ENCODE measurements at regions not wholly inside any gene's neighbourhood (a gene's known extent, or its start where the extent isn't known, plus 50 kb on each side); places are given as distances from the start of the nearest gene placed in this dataset.

- Histone ChIP-seq H3K4me2 (ENCODE audit: control insufficient read depth, extremely low read depth, insufficient read depth, low read depth, low read length) (no peak overlapping the region), H3K27me3 (ENCODE audit: control insufficient read depth, extremely low read depth, insufficient read depth, low read length) (no peaks in the 10 kb centered on the region), H3K27ac (ENCODE audit: control insufficient read depth, insufficient read depth, low read length) (no peak overlapping the region), H4K20me1 (ENCODE audit: control insufficient read depth, extremely low read depth, insufficient read depth, low read length) (no peaks in the 10 kb centered on the region), H3K9ac (ENCODE audit: control insufficient read depth, extremely low read depth, insufficient read depth, low read length) (no peak overlapping the region), H3K36me3 (ENCODE audit: control insufficient read depth in 2 of 2, extremely low read depth in 1 of 2, insufficient read depth in 2 of 2, low read length in 2 of 2) (no peaks in the 10 kb centered on the region), H3K4me3 (ENCODE audit: control insufficient read depth in 2 of 3, extremely low read depth in 1 of 3, insufficient read depth in 2 of 3, low read depth in 1 of 3, low read length in 3 of 3) (no peak overlapping the region), H3K9me3 (ENCODE audit: control insufficient read depth, low read depth, low read length) (no peaks in the 10 kb centered on the region), H3K9me1 (ENCODE audit: control insufficient read depth, extremely low read depth, insufficient read depth, low read length) (no peaks in the 10 kb centered on the region), H2AFZ (ENCODE audit: control insufficient read depth, low read length) (no peak overlapping the region), H3K4me1 (ENCODE audit: control insufficient read depth, extremely low read depth, insufficient read depth, low read length) (peaks cover 6% of the 10 kb centered on the region), H3K79me2 (ENCODE audit: control insufficient read depth, insufficient read depth, low read length) (no peaks in the 10 kb centered on the region)
- FAIRE-seq (no peak), DNase-seq (ENCODE audit: low read depth, low spot score) (no peak)
- dilution Hi-C loops (cut with MboI; ENCODE audit: extremely low pct_ligation_motif_present, low sequenced_read_pairs): no loop called here
- no peak for TF ChIP-seq EZH2 (IDR thresholded peaks at IDR 0.05; ENCODE audit: low read length)
- TF ChIP-seq CTCF (optimal IDR thresholded peaks at IDR 0.05 in 1 of 3, IDR thresholded peaks at IDR 0.05 in 1 of 3, conservative IDR thresholded peaks at IDR 0.05 in 1 of 3; ENCODE audit: extremely low read depth in 1 of 3, insufficient read depth in 2 of 3, low read length in 3 of 3): no peak
These were observed 150.9 kb downstream of the TM9SF2 start for GRCh38 chr13:99652141-99652540.

GRCh38 chr13:99651016-99651415, 149.7 kb downstream of the TM9SF2 start:
- no peaks in the 10 kb centered on the region for H3K36me3 ChIP-seq (ENCODE audit: control insufficient read depth in 2 of 2, extremely low read depth in 1 of 2, insufficient read depth in 2 of 2, low read length in 2 of 2)
- DNase-seq (ENCODE audit: low read depth, low spot score) (no peak), FAIRE-seq (no peak)
- no peak overlapping the region for H3K4me3 ChIP-seq (ENCODE audit: control insufficient read depth in 2 of 3, extremely low read depth in 1 of 3, insufficient read depth in 2 of 3, low read depth in 1 of 3, low read length in 3 of 3)
- H3K4me2 ChIP-seq (ENCODE audit: control insufficient read depth, extremely low read depth, insufficient read depth, low read depth, low read length): no peak overlapping the region
- no peak overlapping the region for H2AFZ ChIP-seq (ENCODE audit: control insufficient read depth, low read length)
- H3K9ac ChIP-seq (ENCODE audit: control insufficient read depth, extremely low read depth, insufficient read depth, low read length): no peak overlapping the region
- no peaks in the 10 kb centered on the region for H3K27me3 ChIP-seq (ENCODE audit: control insufficient read depth, extremely low read depth, insufficient read depth, low read length)
- TF ChIP-seq EZH2 (IDR thresholded peaks at IDR 0.05; ENCODE audit: low read length): no peak
- TF ChIP-seq CTCF (optimal IDR thresholded peaks at IDR 0.05 in 1 of 3, IDR thresholded peaks at IDR 0.05 in 1 of 3, conservative IDR thresholded peaks at IDR 0.05 in 1 of 3; ENCODE audit: extremely low read depth in 1 of 3, insufficient read depth in 2 of 3, low read length in 3 of 3): no peak
- H3K9me3 ChIP-seq (ENCODE audit: control insufficient read depth, low read depth, low read length): no peaks in the 10 kb centered on the region
- no peak overlapping the region for H3K27ac ChIP-seq (ENCODE audit: control insufficient read depth, insufficient read depth, low read length)
- no peaks in the 10 kb centered on the region for H3K79me2 ChIP-seq (ENCODE audit: control insufficient read depth, insufficient read depth, low read length)
- H3K9me1 ChIP-seq (ENCODE audit: control insufficient read depth, extremely low read depth, insufficient read depth, low read length): no peaks in the 10 kb centered on the region
- dilution Hi-C loops (cut with MboI; ENCODE audit: extremely low pct_ligation_motif_present, low sequenced_read_pairs): no loop called here
- H3K4me1 ChIP-seq (ENCODE audit: control insufficient read depth, extremely low read depth, insufficient read depth, low read length): peaks cover 6% of the 10 kb centered on the region
- no peaks in the 10 kb centered on the region for H4K20me1 ChIP-seq (ENCODE audit: control insufficient read depth, extremely low read depth, insufficient read depth, low read length)
